ENCODE measurements at regions not wholly inside any gene's neighbourhood (a gene's known extent, or its start where the extent isn't known, plus 50 kb on each side); places are given as distances from the start of the nearest gene placed in this dataset.

GRCh38 chr12:41869432-41869831 is 275.2 kb downstream of the GXYLT1 start:
- DNase-seq: no peak

- DNase-seq: no peak
Observed at GRCh38 chr12:41866878-41867430, 277.7 kb downstream of the GXYLT1 start.

GRCh38 chr12:41856228-41856627 is 288.4 kb downstream of the GXYLT1 start:
- no peak for DNase-seq

GRCh38 chr12:41850046-41850445 is 294.6 kb downstream of the GXYLT1 start:
- no peak for DNase-seq

GRCh38 chr12:41846718-41847117 is 298.0 kb downstream of the GXYLT1 start:
- DNase-seq: no peak

GRCh38 chr12:41836416-41836815 is 308.3 kb downstream of the GXYLT1 start:
- no peak for DNase-seq

- DNase-seq: no peak
Observed at GRCh38 chr12:41835556-41835955, 309.1 kb downstream of the GXYLT1 start.

- no peak for DNase-seq
Observed at GRCh38 chr12:41819948-41820347, 324.7 kb downstream of the GXYLT1 start.

- DNase-seq: no peak
Observed at GRCh38 chr12:41804026-41804425, 340.6 kb downstream of the GXYLT1 start.

GRCh38 chr12:41802803-41803202 is 341.9 kb downstream of the GXYLT1 start:
- no peak for DNase-seq

- no peak for DNase-seq
Observed at GRCh38 chr12:41801261-41801660, 343.4 kb downstream of the GXYLT1 start.

GRCh38 chr12:41799671-41800070 is 345.0 kb downstream of the GXYLT1 start:
- DNase-seq: no peak

GRCh38 chr12:41795910-41796309 is 348.8 kb downstream of the GXYLT1 start:
- DNase-seq: no peak

GRCh38 chr12:41795051-41795600 is 349.5 kb downstream of the GXYLT1 start:
- peak; percentile 59 for DNase-seq

GRCh38 chr12:41794336-41794735 is 350.3 kb downstream of the GXYLT1 start:
- no peak for DNase-seq

- no peak for DNase-seq
Observed at GRCh38 chr12:41784957-41785356, 359.7 kb downstream of the GXYLT1 start.

- DNase-seq: no peak
Observed at GRCh38 chr12:41778934-41779333, 365.7 kb downstream of the GXYLT1 start.

GRCh38 chr12:41777064-41777790 is 367.4 kb downstream of the GXYLT1 start:
- DNase-seq: no peak

- no peak for DNase-seq
Observed at GRCh38 chr12:41772478-41772877, 372.2 kb downstream of the GXYLT1 start.

GRCh38 chr12:41769810-41770209 is 374.9 kb downstream of the GXYLT1 start:
- DNase-seq: no peak

- DNase-seq: no peak
Observed at GRCh38 chr12:41768456-41768855, 376.2 kb downstream of the GXYLT1 start.

GRCh38 chr12:41762691-41763090 is 382.0 kb downstream of the GXYLT1 start:
- no peak for DNase-seq

- no peak for DNase-seq
Observed at GRCh38 chr12:41745593-41745992, 399.1 kb downstream of the GXYLT1 start.

GRCh38 chr12:41743835-41744234 is 400.8 kb downstream of the GXYLT1 start:
- DNase-seq: no peak

GRCh38 chr12:41739066-41739465 is 405.6 kb downstream of the GXYLT1 start:
- DNase-seq: no peak

Measured in NCI-H2081 treated with DMSO at 0.1 percent for 48 hours (cell line).